ENCODE measurements at regions not wholly inside any gene's neighbourhood (a gene's known extent, or its start where the extent isn't known, plus 50 kb on each side); places are given as distances from the start of the nearest gene placed in this dataset.

DNA sequence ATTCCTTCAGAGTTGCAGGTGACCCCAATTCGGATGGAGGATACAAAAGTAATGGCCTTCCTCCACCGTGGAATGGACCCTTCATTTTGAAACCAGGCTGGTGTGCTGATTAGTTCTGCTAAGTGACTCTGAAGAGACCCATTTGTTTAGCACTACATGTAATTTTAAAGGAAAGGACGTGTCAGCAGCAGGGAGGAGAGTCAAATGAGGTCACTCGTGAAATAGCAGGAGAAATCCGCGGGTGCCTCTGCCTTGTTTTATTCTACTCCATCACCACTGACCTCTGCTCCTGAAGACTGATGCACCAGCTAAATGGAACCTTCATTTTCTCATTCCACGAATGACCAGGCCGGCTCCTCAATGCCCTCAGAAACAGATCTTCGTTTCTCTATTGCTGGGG is 589.2 kb downstream of the CDH11 start:
- no peak for DNase-seq

DNA sequence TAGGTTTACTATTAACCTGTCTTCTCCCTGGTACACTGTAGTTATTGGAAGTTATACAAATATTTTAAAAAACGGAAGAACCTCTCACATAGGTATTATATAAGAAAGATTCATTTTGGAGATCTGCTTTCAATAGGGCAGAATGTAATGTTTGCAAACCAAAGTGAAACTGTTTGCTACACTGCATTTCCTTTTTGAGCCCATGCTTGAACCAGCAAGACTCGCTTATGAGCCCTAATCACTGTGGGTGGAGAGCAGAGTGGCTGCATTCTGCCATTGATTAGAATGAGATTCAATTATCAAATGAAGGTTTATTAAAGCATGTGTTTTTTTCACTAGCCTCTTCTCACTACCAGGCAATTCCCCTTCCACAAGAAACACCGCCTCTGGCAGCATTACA is 589.7 kb downstream of the CDH11 start:
- DNase-seq = no peak

DNA sequence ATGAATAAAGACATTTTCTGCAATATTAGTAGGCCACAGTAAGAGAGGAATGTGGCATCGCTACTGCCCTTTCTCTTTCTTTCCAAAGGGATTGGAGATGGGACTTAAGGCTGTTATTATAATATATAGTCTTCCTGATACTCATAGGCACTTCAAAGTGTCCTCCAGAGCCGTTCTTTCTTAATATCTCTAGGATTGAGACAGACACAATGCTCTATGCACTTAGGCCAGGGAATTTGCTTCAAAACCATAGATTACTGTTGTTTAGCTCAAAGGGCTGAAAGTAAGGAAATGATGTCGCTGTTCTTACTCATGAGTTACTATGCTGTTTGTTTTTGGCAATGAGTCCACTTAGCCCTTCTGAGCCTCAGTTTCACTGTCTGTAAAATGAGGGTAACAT is 590.5 kb downstream of the CDH11 start:
- no peak for DNase-seq

DNA sequence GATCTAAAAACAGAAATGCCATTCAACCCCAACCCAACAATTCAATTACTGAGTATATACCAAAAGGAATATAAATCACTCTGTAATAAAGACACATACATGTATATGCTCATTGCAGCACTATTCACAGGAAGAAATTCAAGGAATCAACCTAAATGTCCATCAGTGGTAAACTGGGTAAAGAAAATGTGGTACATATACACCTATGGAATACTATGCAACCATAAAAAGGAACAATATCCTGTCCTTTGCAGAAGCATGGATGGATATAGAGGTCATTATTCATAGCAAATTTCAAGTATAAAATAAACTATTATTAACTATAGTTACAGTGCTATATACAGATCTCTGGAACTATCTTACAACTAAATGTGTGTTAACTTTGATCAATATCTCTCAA is 599.3 kb downstream of the CDH11 start:
- DNase-seq = no peak

DNA sequence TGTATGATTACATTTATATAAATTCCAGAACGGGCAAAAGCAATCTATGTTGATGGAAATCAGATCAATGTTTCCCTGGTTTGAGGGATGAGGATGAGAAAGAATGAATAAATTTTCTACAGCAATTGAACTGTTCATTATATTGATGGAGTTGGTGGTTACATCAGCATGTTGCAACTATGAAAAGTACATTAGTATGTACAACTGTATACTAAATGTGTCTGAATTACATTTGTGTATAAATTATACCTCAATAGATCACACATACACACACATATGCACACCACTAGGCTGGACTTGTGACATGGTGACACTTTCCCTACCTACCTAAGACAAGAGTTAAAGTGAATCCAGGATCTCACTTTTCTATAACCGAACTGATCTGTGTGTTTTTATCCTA is 608.0 kb downstream of the CDH11 start:
- DNase-seq = no peak

DNA sequence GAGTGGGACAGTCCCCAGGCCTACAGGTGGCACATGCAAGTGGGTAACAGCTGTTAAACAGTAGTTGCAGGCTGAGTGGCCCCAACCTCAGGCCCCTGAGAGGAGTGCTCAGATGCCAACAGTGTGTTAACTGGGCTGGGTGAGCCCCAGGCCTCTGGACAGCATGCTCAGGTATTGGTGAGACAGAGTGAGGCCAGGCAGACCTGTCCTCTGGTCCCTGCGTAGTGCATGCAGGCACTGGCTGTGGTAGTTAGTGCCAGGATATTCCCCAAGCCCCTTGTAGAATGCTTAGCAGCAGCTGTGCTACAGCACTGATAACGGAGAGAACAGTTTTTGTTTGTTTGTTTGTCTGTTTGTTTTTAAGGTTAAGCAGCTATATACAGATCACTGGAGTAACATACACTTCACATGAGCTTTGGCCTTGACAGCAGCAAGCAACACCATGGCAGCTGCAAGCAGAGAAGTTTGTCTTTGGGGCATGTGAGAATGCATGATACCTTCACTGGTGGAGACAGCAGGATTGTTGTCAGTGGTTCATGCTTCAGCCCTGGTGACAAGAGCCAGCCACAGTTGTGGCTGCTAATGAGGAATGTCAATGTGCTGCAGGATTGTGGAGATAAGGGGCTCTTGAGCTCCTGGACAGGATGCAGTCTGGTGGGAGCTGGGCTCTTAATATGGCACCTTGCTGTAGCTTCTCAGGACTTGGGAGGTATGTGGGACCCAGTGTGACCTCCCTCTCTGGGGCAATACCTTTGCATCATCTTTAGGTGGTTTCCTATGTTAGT is 614.4 kb downstream of the CDH11 start:
- no peak for DNase-seq

DNA sequence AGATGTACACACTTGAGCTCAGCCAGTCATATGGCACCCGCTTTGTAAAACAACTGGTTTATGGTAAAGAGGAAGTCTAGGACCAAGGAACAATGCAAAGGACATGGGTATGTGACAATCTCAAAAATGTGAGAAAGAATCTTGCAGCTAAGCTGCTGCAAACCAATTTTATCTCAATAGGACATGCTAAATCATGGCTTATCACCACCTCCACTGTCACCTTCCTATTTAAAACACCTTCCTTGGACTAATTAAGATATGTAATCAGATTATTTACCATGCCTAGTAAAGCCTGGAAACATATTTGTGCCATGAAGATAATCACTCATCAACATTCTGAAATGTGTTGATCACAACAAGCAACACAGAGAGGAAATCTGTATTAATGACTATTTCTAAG is 622.7 kb downstream of the CDH11 start:
- DNase-seq = no peak

DNA sequence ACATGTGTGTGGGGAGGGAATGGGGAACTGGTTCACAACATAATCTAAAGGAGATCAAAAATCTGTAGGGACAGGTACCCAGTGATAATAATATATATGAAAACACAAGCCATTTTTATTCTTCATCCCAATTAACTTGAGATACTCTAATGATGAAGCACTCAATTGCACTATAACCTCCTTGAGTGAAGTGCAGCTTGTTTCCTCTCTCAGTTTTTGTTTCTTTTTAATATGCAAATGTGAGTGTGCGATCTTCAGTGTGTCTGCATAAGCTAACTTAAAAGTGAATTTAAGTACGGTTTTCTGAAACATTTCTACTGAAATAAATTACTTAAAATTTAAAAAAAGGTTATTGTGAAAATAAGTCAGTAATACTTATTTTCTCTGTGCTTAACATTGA is 623.5 kb downstream of the CDH11 start:
- no peak for DNase-seq

DNA sequence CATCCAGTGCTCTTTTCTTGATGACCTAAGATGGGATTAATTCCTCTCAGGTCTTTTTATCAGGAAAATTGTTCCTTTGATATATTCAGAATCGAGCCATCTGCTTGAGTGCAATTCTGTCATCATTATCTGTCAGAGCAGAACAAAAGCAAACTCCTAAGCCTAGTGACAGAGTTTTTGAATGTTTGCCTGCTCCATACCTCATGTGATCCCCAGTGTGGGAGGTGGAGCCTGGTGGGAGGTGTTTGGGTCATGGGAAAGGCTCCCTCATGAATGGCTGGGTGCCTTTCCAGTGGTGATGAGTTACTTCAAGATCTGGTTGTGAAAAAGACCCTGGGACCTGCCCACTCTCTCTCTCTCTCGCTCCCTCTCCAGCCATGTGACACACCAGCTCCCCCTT is 628.2 kb downstream of the CDH11 start:
- no peak for DNase-seq

DNA sequence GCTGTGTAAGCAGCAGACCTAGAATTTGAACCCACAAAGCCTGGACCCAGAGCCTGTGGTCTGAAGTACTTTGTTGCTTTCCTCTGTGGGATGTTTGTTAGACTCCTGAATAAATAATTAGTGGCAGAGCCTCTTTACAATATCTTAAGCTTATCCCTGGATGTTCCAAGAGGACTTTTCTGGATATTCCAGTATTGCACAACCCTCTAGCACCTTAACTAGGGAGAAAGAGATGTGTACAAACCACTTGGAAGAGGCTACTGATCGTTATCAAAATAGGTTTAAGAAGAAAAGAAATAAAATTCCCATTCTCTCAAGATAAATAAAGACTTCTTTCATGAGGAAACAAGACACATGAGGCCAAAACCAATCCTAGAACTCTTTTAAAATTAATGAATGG is 632.4 kb downstream of the CDH11 start:
- DNase-seq = no peak

DNA sequence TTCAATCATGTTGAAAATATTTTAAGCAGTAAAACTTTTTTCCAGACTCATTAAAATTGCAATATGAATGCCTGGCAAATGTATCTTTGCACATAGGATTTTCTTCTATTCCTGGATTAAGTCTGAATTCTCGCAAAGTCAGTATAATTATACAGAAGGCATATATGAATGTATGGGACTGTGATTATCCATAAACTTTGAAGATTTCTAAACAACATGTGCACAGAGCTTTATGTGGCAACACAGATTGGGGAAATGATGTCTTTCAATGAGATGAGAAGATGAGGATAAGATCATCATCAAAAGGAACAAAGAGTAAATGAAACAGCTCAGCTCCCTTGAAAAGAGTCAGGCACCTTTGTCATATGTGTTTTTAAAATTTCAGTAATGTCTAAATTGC is 635.3 kb downstream of the CDH11 start:
- no peak for DNase-seq

DNA sequence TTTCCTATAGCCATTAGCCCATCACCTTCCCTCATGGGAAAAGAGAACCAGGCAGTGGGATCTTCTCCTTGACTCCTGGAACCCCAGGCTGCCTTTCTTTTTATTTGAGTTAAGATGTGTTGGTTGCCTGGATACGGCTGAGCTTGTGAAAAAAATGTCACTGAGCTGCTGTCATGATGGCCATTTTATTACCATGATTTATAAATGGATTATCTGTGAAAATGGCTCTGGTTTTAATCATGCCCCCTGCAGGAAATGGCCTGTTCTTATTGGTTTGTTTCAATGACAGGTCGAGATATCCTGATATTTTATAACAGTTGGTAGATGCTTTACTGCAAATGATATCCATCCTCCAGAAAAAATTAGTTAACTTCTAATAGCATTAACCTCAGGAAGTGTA is 640.4 kb downstream of the CDH11 start:
- no peak for DNase-seq

DNA sequence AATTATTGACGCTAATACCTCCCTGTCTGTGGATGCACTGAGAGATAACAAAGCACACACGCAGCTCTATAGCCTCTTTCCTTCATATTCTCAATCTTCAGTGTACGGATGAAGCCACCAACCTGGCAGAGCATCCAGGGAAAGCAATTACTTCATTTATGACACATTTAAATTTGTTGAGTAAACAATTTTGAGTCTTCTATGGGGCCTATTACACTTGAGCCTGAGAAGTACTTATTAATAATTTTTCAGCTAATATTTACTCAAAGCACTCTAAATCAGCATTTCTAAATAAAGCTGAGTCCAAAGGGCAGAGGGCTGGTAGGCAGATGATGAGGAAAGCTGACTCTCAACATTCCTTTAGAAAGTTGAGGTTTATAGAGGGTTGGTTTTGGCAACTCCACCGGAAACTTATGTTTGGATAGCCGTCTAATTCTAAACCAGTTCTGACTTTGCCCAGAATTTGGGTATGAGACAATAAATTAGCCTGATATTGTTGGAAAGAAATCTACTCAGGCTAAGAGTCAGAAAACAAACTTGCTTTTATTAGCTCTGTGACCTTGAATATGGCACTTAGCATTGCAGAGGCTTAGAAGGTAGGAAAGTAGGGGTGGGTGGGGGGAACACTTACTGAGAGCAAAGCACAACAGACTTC is 643.5 kb downstream of the CDH11 start:
- no peak for DNase-seq

DNA sequence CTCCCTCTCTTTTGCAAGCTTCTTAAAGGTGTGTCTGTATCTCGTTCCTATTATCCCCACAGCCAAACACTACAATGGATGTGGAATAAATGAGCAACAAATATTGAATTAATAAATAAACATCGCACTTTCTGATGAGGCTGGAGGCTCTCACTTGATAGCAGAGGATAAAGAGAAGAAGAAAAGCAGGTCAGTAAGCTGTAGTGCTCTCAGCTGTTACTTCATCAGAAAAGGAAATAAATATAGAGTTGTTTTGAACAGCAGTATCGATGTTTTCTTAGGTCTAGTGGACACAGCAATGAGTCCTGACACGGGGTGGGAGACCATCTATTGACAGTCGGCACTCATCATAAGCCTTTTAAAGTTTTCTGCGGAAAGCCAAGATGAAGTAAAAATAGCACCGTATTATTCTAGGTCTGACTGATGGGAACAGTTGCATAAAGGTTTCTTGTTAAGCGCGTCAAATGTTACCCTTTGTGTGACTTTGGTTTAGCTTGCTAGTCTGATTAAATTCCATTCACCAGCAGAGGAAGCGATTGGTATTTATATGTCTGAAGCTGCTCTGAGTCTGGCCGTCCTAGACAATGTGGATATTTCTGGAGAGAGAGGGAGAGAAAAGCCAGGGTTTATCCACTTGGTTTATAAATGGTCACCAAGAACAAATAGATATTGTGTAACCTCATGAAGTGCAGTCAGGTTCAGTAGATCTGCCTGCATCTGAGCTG is 646.1 kb downstream of the CDH11 start:
- DNase-seq = no peak

DNA sequence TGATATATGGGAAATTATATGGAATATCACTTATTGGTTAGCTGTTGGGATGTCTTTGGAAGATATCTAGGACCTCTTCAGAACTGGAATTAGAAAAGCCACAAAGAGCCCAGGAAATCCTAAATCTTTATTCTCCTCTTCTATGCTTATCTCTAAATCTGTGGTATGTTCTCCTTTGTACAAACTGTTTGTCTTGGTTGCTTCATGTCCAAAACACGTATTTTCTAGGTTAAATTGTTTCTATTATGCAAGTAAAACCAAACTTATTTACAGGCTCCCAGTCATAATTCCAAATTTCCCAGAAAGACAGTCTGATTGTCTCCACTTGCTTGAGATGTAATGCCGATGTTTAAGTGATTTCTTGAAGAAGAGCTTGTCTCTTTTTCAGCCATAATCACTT is 650.9 kb downstream of the CDH11 start:
- no peak for DNase-seq

DNA sequence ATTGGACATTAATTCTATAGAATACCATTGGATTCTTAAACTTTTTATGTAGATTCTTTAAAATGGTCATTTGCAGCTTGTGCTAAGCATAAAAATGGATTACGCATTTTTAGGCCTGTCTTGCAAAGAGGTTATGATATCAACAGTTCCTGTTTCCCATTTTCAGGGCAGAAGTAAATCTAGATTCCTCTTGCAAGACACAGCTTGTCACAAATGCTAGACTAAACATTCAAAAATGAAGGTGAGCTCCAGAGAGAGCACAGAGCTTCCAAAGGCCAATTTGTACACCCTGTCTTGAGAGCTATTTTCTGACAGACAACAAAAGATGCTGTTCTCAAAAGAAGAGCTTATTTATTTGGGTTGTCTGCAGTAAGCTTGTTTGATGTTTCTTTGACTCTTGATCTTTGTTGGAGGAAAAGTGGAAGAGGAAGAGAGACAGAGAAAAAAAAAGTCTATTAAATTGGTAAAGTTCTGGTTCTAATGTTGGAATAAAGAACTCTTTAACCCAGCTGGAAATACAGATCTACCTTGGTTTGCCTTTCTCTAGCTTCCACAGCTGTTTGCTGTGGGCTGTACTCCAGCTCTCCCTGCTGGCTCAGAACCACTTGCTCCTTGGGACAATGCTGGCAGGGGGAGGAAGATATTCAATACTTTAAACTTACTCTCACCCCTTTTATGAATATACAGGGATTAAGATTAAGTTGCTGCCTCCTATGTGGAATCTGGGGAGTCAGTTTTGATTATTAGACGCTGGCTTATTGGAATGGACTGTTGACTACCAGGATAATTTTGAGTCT is 651.8 kb downstream of the CDH11 start:
- no peak for DNase-seq

DNA sequence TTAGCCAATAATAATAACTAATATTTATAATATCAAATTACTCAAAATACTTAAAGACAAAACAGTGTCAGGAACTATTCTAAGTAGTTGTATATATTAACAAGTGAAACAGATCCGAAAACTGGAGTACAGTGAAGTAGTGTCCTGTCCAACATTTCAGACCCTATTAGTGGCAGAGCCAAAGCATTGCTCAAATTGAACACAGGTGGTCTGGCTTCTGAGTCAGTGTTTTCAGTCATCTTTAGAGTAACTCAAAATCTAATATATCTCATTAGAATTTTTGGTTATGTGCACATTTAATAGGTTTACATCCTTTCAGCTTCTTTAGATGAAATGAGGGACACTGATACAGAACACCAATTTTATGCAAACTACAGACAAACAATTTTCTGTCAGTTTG is 652.5 kb downstream of the CDH11 start:
- DNase-seq = no peak

DNA sequence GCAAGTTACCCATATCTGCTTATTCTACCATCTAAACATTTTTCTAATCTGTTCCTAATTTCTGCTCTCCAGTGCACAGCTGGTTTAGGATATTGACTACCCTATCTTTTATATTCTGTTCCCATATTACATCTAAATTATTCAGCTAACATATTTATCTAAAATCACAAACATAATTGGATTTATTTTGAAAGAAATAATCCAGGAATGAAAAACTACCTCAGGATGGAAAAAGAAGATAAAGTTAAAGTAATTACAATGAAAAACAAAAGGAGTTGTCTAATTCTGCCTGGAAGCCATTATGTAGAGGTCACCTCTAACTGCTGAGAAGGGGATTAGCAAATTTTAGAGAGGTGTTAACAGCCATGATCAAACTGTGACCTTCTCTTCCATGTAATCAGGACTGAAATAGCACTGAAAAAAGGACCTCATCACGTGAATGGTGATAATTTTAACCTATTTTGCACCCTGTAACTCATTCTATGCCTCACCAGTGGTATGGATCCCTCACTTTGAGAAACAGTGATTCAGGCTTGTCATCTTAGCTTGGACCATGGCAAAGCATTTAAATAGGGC is 653.3 kb downstream of the CDH11 start:
- no peak for DNase-seq

DNA sequence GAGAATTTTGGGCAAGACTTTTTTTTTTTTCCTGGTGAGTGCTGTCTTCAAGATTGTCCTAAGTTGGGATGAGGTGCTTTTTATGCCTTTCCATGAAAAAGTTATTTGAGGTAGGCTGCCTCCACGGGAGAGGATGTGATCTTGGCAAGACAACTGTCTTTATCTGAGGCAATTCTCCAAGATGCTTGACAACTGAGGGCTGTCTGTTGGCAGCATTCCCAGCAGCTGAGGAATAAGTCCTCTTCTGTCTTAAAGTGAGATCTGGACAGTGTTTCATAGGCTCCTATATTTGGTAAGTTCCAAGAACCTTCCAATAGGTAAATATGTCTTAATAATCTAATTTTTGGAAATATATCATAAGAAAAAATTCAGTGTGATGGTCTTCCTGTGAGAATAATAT is 662.0 kb downstream of the CDH11 start:
- no peak for DNase-seq

DNA sequence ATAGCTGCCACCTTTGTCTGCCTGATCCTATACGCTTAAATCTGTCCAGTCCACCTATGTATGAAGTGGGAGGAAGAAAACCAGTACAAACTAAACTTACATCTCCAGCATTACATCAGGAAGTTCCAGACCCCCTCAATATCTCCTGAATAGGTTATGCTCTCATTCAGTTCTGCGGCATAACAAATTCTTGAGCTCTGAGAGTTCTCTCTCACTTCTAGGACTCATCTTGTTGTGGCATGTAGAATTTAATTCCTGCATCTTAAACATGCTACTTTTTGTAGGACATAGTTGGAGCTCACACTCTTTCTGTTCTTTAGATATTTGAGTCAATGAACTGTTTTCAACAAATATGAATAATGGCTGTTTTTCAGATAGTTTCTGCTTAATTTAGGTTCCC is 662.5 kb downstream of the CDH11 start:
- DNase-seq = no peak

DNA sequence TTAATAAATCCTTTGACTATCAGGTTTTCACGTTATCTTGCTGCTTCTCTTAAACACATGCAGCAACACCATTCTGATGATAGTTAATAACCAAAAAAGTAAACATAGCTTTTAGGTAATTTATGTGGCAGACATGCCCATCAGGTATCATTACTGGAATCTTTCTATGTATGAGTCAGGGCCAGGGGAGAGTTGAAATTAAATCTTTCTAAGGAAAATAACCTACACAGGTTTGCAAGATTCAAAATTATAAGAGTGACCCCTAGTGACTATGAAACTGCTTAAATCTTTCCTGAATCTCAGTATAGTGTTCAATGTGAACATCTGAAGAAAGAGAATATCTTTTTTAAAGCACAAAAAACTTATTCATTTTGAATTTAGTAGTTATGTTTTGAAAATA is 666.6 kb downstream of the CDH11 start:
- no peak for DNase-seq

DNA sequence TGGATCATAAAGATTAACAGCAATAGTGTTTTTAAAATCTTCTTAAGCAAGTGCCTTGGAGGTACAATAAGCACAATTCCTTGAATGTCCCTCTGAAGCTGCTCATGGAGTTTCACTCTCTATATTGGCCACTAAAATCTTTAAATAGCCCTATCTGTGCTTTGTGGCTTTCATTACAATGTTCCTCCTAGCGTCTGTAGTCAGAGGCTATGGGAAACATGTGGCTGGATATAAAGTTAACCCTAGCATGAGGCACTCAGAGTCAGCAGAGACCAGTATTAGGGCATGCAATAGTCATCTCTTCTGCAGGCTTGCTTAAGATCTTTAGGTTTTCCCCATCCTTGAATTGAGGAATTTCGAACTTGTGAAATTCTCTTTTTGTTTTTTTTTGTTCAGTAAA is 668.2 kb downstream of the CDH11 start:
- no peak for DNase-seq

DNA sequence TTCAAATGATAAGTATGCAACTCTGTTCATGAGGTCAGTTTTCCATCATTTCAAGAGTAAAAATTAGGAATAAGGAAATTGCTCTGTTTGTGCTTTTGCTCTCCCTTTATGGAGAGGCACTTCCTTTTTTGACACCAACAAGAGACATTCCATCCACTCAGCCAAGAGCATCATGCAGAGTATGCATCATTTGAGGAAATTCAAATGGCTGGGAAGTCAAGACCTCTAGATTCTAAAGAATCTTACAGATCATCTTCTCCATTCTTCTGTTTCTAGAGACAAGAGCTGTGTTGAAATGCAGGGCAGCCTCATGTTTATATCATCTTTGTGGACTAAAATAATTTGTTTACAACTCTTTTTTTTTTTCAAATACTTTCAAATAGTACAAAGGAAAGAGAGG is 669.4 kb downstream of the CDH11 start:
- no peak for DNase-seq
